Lung (tissue), 11 donors: ENCODE measurements at regions not wholly inside any gene's neighbourhood (a gene's known extent, or its start where the extent isn't known, plus 50 kb on each side); places are given as distances from the start of the nearest gene placed in this dataset.

ENCODE experiments used
- ATAC-seq: fragments of 200-7000 bp; cut with Tn5 transposase; one replicate; pipeline ENCODE4 v1.9.1; 2020; ENCODE audit warnings: moderate number of reproducible peaks; ENCODE audit not compliant: insufficient read depth, low FRiP score
- DNase-seq, 3 donors: peaks; one replicate each; pipeline ENCODE4 v3.0.0-alpha.2; 2013 to 2017
- H3K27ac ChIP-seq, 2 donors: one replicate each; pipeline ENCODE4 v1.5.1; 2013; ENCODE audit warnings: mild to moderate bottlenecking in 2 of 2, moderate library complexity in 2 of 2, control low read depth in 1 of 2, inconsistent platforms in 1 of 2, low read depth in 1 of 2, low read length in 1 of 2
- H3K27me3 ChIP-seq, 3 donors: one replicate each; pipeline ENCODE4 v1.5.1; 2013; ENCODE audit warnings: low read length in 2 of 3; ENCODE audit not compliant: control insufficient read depth in 3 of 3, insufficient read depth in 3 of 3
- H3K36me3 ChIP-seq, 4 donors: one replicate each; pipeline ENCODE4 v1.5.1; 2013; ENCODE audit warnings: low read length in 4 of 4, mild to moderate bottlenecking in 1 of 4, moderate library complexity in 1 of 4; ENCODE audit not compliant: control insufficient read depth in 4 of 4, insufficient read depth in 4 of 4
- H3K4me1 ChIP-seq, 5 donors: one replicate each; pipeline ENCODE4 v1.5.1; 2013; ENCODE audit warnings: low read length in 5 of 5, mild to moderate bottlenecking in 2 of 5, moderate library complexity in 1 of 5; ENCODE audit not compliant: control insufficient read depth in 5 of 5, insufficient read depth in 5 of 5
- H3K4me3 ChIP-seq: one replicate; pipeline ENCODE4 v1.5.1; 2013; ENCODE audit warnings: mild to moderate bottlenecking, control low read depth, moderate library complexity
- H3K9ac ChIP-seq, 2 donors: one replicate each; pipeline ENCODE4 v1.5.1; 2013; ENCODE audit warnings: low read length in 2 of 2, control low read depth in 1 of 2; ENCODE audit not compliant: insufficient read depth in 1 of 2
- H3K9me3 ChIP-seq, 4 donors: one replicate each; pipeline ENCODE4 v1.5.1; 2013; ENCODE audit warnings: low read length in 3 of 4, mild to moderate bottlenecking in 1 of 4, moderate library complexity in 1 of 4; ENCODE audit not compliant: control insufficient read depth in 4 of 4, insufficient read depth in 3 of 4
- CTCF ChIP-seq: IDR thresholded peaks from 2 replicates; pipeline ENCODE4 v1.5.1; 2012; ENCODE audit warnings: mild to moderate bottlenecking; ENCODE audit errors: control extremely low read depth, extremely low read depth
- WGBS, 2 donors: extraction: QIAGEN DNeasy Blood & Tissue Kit; methylation state at CpG; one replicate each; pipeline ENCODE4 v1.1.7; 2013; 5-methylcytosine and 5-hydroxymethylcytosine counted together
- donor health status: control.
- donor health status: control.
- donor health status: Bipolar disorder and iron deficiency.
- donor health status: healthy.
- donor health status: DM: yes; HTN: yes; CAD: no.

GRCh38 chr11:116283300-116283699 is 489.5 kb downstream of the BUD13 start:
- H3K9ac ChIP-seq = no peak overlapping the region
- no peaks in the 10 kb centered on the region for H3K27me3 ChIP-seq
- no peak for TF ChIP-seq CTCF
- H3K36me3 ChIP-seq = no peaks in the 10 kb centered on the region
- no peak overlapping the region for H3K4me3 ChIP-seq
- no peak for ATAC-seq
- H3K27ac ChIP-seq = no peak overlapping the region
- H3K9me3 ChIP-seq = no peaks in the 10 kb centered on the region
- WGBS, 2 donors = 84 to 93% methylated on average over 3 of the region's 3 CpGs
- H3K4me1 ChIP-seq = peaks cover 0 to 3% (median 0%) of the 10 kb centered on the region in 5 donors
- no peak for DNase-seq

- no peak for ATAC-seq
- no peak for TF ChIP-seq CTCF
Observed at GRCh38 chr11:116282481-116282880, 490.3 kb downstream of the BUD13 start.

GRCh38 chr11:116281173-116282160 is 491.3 kb downstream of the BUD13 start:
- Histone ChIP-seq H3K36me3 (no peaks in the 10 kb centered on the region), H3K4me1 (peaks cover 0 to 3% (median 0%) of the 10 kb centered on the region in 5 donors), H3K27me3 (no peaks in the 10 kb centered on the region), H3K27ac (no peak overlapping the region), H3K9me3 (no peaks in the 10 kb centered on the region), H3K9ac (no peak overlapping the region), H3K4me3 (no peak overlapping the region)
- ATAC-seq (no peak), DNase-seq (no peak)
- no peak for TF ChIP-seq CTCF
- 86 to 88% methylated on average over 13 of the region's 13 CpGs for WGBS, 2 donors

More at GRCh38 chr11:116282481-116282880, 490.3 kb downstream of the BUD13 start:
- Histone ChIP-seq H3K27ac (no peak overlapping the region), H3K4me1 (peaks cover 0 to 3% (median 0%) of the 10 kb centered on the region in 5 donors), H3K36me3 (no peaks in the 10 kb centered on the region), H3K9ac (no peak overlapping the region), H3K9me3 (no peaks in the 10 kb centered on the region), H3K27me3 (no peaks in the 10 kb centered on the region), H3K4me3 (no peak overlapping the region)
- DNase-seq = no peak
- WGBS, 2 donors = 87 to 89% methylated on average over 4 of the region's 4 CpGs
